Left lung (tissue), 4 donors: ENCODE measurements at regions not wholly inside any gene's neighbourhood (a gene's known extent, or its start where the extent isn't known, plus 50 kb on each side); places are given as distances from the start of the nearest gene placed in this dataset.

ENCODE experiments used
- ATAC-seq: fragments of 200-7000 bp; cut with Tn5 transposase; one replicate; pipeline ENCODE4 v1.9.1; 2020; ENCODE audit warnings: moderate library complexity
- DNase-seq, 4 donors: peaks; one replicate each; pipeline ENCODE4 v3.0.0-alpha.2; 2013 to 2020
- H3K27ac ChIP-seq, 2 donors: fragments of 200-600 bp; sonication (generic) in 1 of 2; one replicate each; pipeline versions ENCODE4 v1.5.0 to v1.8.0; 2020 to 2021
- H3K27me3 ChIP-seq, 2 donors: fragments of 200-600 bp; sonication (generic) in 1 of 2; one replicate each; pipeline versions ENCODE4 v1.5.0 to v1.8.0; 2020 to 2021
- H3K36me3 ChIP-seq, 2 donors: fragments of 200-600 bp; sonication (generic) in 1 of 2; one replicate each; pipeline versions ENCODE4 v1.5.0 to v1.8.0; 2020 to 2021
- H3K4me1 ChIP-seq, 2 donors: fragments of 200-600 bp; one replicate each; pipeline ENCODE4 v1.8.0; 2021
- H3K4me3 ChIP-seq, 2 donors: fragments of 200-600 bp; sonication (generic) in 1 of 2; one replicate each; pipeline versions ENCODE4 v1.5.0 to v1.8.0; 2020 to 2021; ENCODE audit warnings: mild to moderate bottlenecking in 1 of 2
- H3K9me3 ChIP-seq, 2 donors: fragments of 200-600 bp; sonication (generic) in 1 of 2; one replicate each; pipeline versions ENCODE4 v1.5.0 to v1.8.0; 2020 to 2021
- intact Hi-C, 2 donors: fragments of 100-400 bp; cut with DNase I; formaldehyde crosslinking; loops; one replicate each; pipeline versions ENCODE4 v1.11.2 to v1.14.2; 2022
- TF ChIP-seq, protein P1 (sequence below), 2 donors: fragments of 200-600 bp; sonication (generic) in 1 of 2; IDR thresholded peaks; one replicate each; pipeline versions ENCODE4 v1.5.0 to v1.8.0; 2021; ENCODE audit warnings: antibody characterized with exemption in 2 of 2
- donor health status: DM: no; HTN: yes; CAD: no.
- donor health status: DM: no; HTN: no; CAD: no.

GRCh38 chr5:75837258-75837841 is 120.1 kb upstream of the POC5 start:
- no peak for ATAC-seq

DNA sequence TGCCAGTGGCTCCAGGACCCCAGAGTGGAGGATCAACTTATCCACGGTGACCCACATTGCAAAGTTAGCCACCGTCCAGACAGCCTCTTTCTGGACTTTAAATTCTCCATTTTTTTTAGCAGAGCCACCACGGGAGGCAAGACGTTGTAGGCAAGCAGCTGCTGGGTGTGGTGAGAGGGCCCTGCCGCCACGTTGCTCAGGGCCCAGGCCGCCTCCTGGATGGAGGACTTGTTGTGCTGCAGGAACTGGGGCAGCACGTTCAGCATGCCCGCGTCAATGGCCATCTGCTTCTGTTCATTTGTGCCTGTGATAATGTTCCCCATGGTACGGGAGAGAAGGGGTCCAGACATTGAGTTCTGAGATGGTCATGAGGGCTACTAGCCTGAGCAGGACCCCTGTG is 114.3 kb upstream of the POC5 start:
- Histone ChIP-seq H3K4me1 (no peaks in the 10 kb centered on the region), H3K4me3 (no peak overlapping the region), H3K27me3 (no peaks in the 10 kb centered on the region), H3K36me3 (no peaks in the 10 kb centered on the region), H3K27ac (no peak overlapping the region), H3K9me3 (peaks cover 0 to 5% of the 10 kb centered on the region in 2 donors)
- intact Hi-C loops: no loop called here
- no peak for ATAC-seq
- TF ChIP-seq, protein P1, sequence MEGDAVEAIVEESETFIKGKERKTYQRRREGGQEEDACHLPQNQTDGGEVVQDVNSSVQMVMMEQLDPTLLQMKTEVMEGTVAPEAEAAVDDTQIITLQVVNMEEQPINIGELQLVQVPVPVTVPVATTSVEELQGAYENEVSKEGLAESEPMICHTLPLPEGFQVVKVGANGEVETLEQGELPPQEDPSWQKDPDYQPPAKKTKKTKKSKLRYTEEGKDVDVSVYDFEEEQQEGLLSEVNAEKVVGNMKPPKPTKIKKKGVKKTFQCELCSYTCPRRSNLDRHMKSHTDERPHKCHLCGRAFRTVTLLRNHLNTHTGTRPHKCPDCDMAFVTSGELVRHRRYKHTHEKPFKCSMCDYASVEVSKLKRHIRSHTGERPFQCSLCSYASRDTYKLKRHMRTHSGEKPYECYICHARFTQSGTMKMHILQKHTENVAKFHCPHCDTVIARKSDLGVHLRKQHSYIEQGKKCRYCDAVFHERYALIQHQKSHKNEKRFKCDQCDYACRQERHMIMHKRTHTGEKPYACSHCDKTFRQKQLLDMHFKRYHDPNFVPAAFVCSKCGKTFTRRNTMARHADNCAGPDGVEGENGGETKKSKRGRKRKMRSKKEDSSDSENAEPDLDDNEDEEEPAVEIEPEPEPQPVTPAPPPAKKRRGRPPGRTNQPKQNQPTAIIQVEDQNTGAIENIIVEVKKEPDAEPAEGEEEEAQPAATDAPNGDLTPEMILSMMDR (IDR thresholded peaks at IDR 0.05): no peak
- DNase-seq: no peak

More at GRCh38 chr5:75837258-75837841, 120.1 kb upstream of the POC5 start:
- no peak for DNase-seq
- H3K27ac ChIP-seq: no peak overlapping the region
- intact Hi-C loops: no loop called here
- H3K36me3 ChIP-seq: no peaks in the 10 kb centered on the region
- H3K4me3 ChIP-seq: no peak overlapping the region
- no peaks in the 10 kb centered on the region for H3K9me3 ChIP-seq
- no peaks in the 10 kb centered on the region for H3K27me3 ChIP-seq
- H3K4me1 ChIP-seq: no peaks in the 10 kb centered on the region
- TF ChIP-seq, protein P1 (IDR thresholded peaks at IDR 0.05): no peak

GRCh38 chr5:75828029-75828428 is 110.8 kb upstream of the POC5 start:
- intact Hi-C loops: no loop called here
- H3K36me3 ChIP-seq: no peaks in the 10 kb centered on the region
- TF ChIP-seq, protein P1 (IDR thresholded peaks at IDR 0.05): no peak
- DNase-seq (no peak), ATAC-seq (no peak)
- H3K4me1 ChIP-seq: no peaks in the 10 kb centered on the region
- H3K27ac ChIP-seq: no peak overlapping the region
- no peaks in the 10 kb centered on the region for H3K27me3 ChIP-seq
- peaks cover 0 to 5% of the 10 kb centered on the region in 2 donors for H3K9me3 ChIP-seq
- H3K4me3 ChIP-seq: no peak overlapping the region

- H3K4me1 ChIP-seq: no peaks in the 10 kb centered on the region
- TF ChIP-seq, protein P1 (IDR thresholded peaks at IDR 0.05): no peak
- ATAC-seq (no peak), DNase-seq (no peak)
- peaks cover 0 to 3% of the 10 kb centered on the region in 2 donors for H3K9me3 ChIP-seq
- no peaks in the 10 kb centered on the region for H3K36me3 ChIP-seq
- H3K4me3 ChIP-seq: no peak overlapping the region
- no peak overlapping the region for H3K27ac ChIP-seq
- intact Hi-C loops: no loop called here
- no peaks in the 10 kb centered on the region for H3K27me3 ChIP-seq
Observed at GRCh38 chr5:75824323-75824722, 107.1 kb upstream of the POC5 start.

- no peak overlapping the region for H3K4me3 ChIP-seq
- TF ChIP-seq, protein P1 (IDR thresholded peaks at IDR 0.05): no peak
- H3K36me3 ChIP-seq: no peaks in the 10 kb centered on the region
- no peaks in the 10 kb centered on the region for H3K27me3 ChIP-seq
- ATAC-seq: no peak
- no peaks in the 10 kb centered on the region for H3K4me1 ChIP-seq
- no peak overlapping the region for H3K27ac ChIP-seq
- H3K9me3 ChIP-seq: peaks cover 0 to 3% of the 10 kb centered on the region in 2 donors
- intact Hi-C loops: no loop called here
- no peak for DNase-seq
Observed at GRCh38 chr5:75823811-75824210, 106.6 kb upstream of the POC5 start.
